ENCODE measurements at regions not wholly inside any gene's neighbourhood (a gene's known extent, or its start where the extent isn't known, plus 50 kb on each side); places are given as distances from the start of the nearest gene placed in this dataset.

DNA sequence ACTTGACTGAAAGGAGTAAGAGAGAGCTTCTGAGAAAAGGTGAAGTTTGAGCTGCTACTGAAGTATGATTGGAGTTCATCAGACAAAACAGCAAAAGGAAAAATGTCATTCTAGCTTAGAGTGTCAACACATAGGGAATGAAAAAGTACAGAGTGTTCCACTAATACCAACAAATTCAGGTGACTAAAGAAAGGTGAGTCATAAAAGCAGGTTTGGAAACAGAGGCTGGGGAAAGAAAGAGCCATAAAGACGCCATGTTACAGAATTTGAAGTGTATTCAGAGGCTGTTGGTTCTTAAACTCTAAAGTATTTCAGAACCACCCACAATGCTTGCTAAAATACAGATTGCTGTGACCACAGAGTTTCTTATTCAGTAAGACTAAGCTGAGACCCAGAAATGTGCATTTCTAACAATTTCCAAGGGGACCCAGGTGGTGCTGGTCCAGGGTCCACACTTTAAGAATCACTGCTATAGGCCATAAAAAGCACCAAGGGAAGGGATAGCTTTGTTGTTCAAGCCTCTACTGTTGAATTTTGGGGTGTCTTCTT is 143.1 kb downstream of the ELAPOR2 start:
- H3K4me3 ChIP-seq, result no peak overlapping the region
- no peaks in the 10 kb centered on the region for H3K27me3 ChIP-seq
- no peaks in the 10 kb centered on the region for H3K4me1 ChIP-seq
- H3K27ac ChIP-seq, result no peak overlapping the region
- DNase-seq (no peak), ATAC-seq (no peak)
- TF ChIP-seq, protein P1, sequence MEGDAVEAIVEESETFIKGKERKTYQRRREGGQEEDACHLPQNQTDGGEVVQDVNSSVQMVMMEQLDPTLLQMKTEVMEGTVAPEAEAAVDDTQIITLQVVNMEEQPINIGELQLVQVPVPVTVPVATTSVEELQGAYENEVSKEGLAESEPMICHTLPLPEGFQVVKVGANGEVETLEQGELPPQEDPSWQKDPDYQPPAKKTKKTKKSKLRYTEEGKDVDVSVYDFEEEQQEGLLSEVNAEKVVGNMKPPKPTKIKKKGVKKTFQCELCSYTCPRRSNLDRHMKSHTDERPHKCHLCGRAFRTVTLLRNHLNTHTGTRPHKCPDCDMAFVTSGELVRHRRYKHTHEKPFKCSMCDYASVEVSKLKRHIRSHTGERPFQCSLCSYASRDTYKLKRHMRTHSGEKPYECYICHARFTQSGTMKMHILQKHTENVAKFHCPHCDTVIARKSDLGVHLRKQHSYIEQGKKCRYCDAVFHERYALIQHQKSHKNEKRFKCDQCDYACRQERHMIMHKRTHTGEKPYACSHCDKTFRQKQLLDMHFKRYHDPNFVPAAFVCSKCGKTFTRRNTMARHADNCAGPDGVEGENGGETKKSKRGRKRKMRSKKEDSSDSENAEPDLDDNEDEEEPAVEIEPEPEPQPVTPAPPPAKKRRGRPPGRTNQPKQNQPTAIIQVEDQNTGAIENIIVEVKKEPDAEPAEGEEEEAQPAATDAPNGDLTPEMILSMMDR (IDR thresholded peaks at IDR 0.05 in 4 of 5, conservative IDR thresholded peaks at IDR 0.05 in 1 of 5), result no peak
- TF ChIP-seq POLR2A (IDR thresholded peaks at IDR 0.05), result no peak
- in situ Hi-C loops (cut with MboI; ENCODE audit: low sequenced_read_pairs in 4 of 4), result no loop called here
- no peaks in the 10 kb centered on the region for H3K36me3 ChIP-seq
- intact Hi-C loops (cut with DNase I; ENCODE audit: low total_unique reads), result no loop called here
- no peaks in the 10 kb centered on the region for H3K9me3 ChIP-seq

DNA sequence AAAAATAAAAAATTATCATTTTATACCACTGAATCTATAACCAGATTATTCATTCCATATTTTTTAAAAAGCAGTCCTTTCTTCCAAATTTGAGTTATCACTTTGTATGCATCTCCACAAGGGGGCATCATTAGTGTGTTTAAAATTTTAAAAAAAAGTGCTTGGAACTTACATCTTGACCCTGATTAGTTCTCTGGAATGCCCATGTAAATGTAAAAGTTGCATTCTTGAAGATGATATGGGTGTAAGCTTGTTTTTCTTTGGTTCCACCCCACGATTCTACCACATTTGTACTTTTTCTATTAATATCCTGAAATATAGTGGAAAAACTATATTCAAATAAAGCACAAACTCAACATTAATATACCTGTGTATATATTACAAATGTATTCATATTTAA is 144.9 kb downstream of the ELAPOR2 start:
- ATAC-seq, result no peak
- DNase-seq, result no peak
- no peaks in the 10 kb centered on the region for H3K36me3 ChIP-seq
- TF ChIP-seq, protein P1 (IDR thresholded peaks at IDR 0.05 in 4 of 5, conservative IDR thresholded peaks at IDR 0.05 in 1 of 5), result peak in 2 of 5 experiments; percentile 15 to 35
- TF ChIP-seq POLR2A (IDR thresholded peaks at IDR 0.05), result no peak
- no peaks in the 10 kb centered on the region for H3K27me3 ChIP-seq
- no peaks in the 10 kb centered on the region for H3K9me3 ChIP-seq
- H3K4me3 ChIP-seq, result no peak overlapping the region
- H3K4me1 ChIP-seq, result no peaks in the 10 kb centered on the region
- intact Hi-C loops (cut with DNase I; ENCODE audit: low total_unique reads) (no loop called here), in situ Hi-C loops (cut with MboI; ENCODE audit: low sequenced_read_pairs in 4 of 4) (no loop called here)
- H3K27ac ChIP-seq, result no peak overlapping the region
